ENCODE measurements at regions not wholly inside any gene's neighbourhood (a gene's known extent, or its start where the extent isn't known, plus 50 kb on each side); places are given as distances from the start of the nearest gene placed in this dataset.

GRCh38 chr5:7991125-7991821 lies 122.3 kb downstream of the MTRR start:
- TF ChIP-seq CTCF (optimal IDR thresholded peaks at IDR 0.05 in 1 of 3, IDR thresholded peaks at IDR 0.05 in 1 of 3, conservative IDR thresholded peaks at IDR 0.05 in 1 of 3; ENCODE audit: extremely low read depth in 1 of 3, insufficient read depth in 2 of 3, low read length in 3 of 3) (no peak), EZH2 (IDR thresholded peaks at IDR 0.05; ENCODE audit: low read length) (no peak)
- H3K27me3 ChIP-seq (ENCODE audit: control insufficient read depth, extremely low read depth, insufficient read depth, low read length), result no peaks in the 10 kb centered on the region
- H4K20me1 ChIP-seq (ENCODE audit: control insufficient read depth, extremely low read depth, insufficient read depth, low read length), result no peaks in the 10 kb centered on the region
- peaks cover 4% of the 10 kb centered on the region for H3K9me3 ChIP-seq (ENCODE audit: control insufficient read depth, low read depth, low read length)
- H2AFZ ChIP-seq (ENCODE audit: control insufficient read depth, low read length), result no peak overlapping the region
- DNase-seq (ENCODE audit: low read depth, low spot score) (no peak), FAIRE-seq (no peak)
- no peak overlapping the region for H3K4me2 ChIP-seq (ENCODE audit: control insufficient read depth, extremely low read depth, insufficient read depth, low read depth, low read length)
- H3K9ac ChIP-seq (ENCODE audit: control insufficient read depth, extremely low read depth, insufficient read depth, low read length), result no peak overlapping the region
- H3K4me1 ChIP-seq (ENCODE audit: control insufficient read depth, extremely low read depth, insufficient read depth, low read length), result no peaks in the 10 kb centered on the region
- H3K27ac ChIP-seq (ENCODE audit: control insufficient read depth, insufficient read depth, low read length), result no peak overlapping the region
- H3K79me2 ChIP-seq (ENCODE audit: control insufficient read depth, insufficient read depth, low read length), result no peaks in the 10 kb centered on the region
- no peaks in the 10 kb centered on the region for H3K36me3 ChIP-seq (ENCODE audit: control insufficient read depth in 2 of 2, extremely low read depth in 1 of 2, insufficient read depth in 2 of 2, low read length in 2 of 2)
- dilution Hi-C loops (cut with MboI; ENCODE audit: extremely low pct_ligation_motif_present, low sequenced_read_pairs), result no loop called here
- no peaks in the 10 kb centered on the region for H3K9me1 ChIP-seq (ENCODE audit: control insufficient read depth, extremely low read depth, insufficient read depth, low read length)
- H3K4me3 ChIP-seq (ENCODE audit: control insufficient read depth in 2 of 3, extremely low read depth in 1 of 3, insufficient read depth in 2 of 3, low read depth in 1 of 3, low read length in 3 of 3), result no peak overlapping the region

GRCh38 chr5:7995688-7996294 lies 126.8 kb downstream of the MTRR start:
- H3K4me1 ChIP-seq (ENCODE audit: control insufficient read depth, extremely low read depth, insufficient read depth, low read length), result no peaks in the 10 kb centered on the region
- H3K36me3 ChIP-seq (ENCODE audit: control insufficient read depth in 2 of 2, extremely low read depth in 1 of 2, insufficient read depth in 2 of 2, low read length in 2 of 2), result no peaks in the 10 kb centered on the region
- no peak for TF ChIP-seq CTCF (optimal IDR thresholded peaks at IDR 0.05 in 1 of 3, IDR thresholded peaks at IDR 0.05 in 1 of 3, conservative IDR thresholded peaks at IDR 0.05 in 1 of 3; ENCODE audit: extremely low read depth in 1 of 3, insufficient read depth in 2 of 3, low read length in 3 of 3)
- no peak for TF ChIP-seq EZH2 (IDR thresholded peaks at IDR 0.05; ENCODE audit: low read length)
- DNase-seq (ENCODE audit: low read depth, low spot score), result no peak
- no peak overlapping the region for H2AFZ ChIP-seq (ENCODE audit: control insufficient read depth, low read length)
- no peak overlapping the region for H3K9ac ChIP-seq (ENCODE audit: control insufficient read depth, extremely low read depth, insufficient read depth, low read length)
- no peaks in the 10 kb centered on the region for H3K9me1 ChIP-seq (ENCODE audit: control insufficient read depth, extremely low read depth, insufficient read depth, low read length)
- H3K27me3 ChIP-seq (ENCODE audit: control insufficient read depth, extremely low read depth, insufficient read depth, low read length), result no peaks in the 10 kb centered on the region
- H3K27ac ChIP-seq (ENCODE audit: control insufficient read depth, insufficient read depth, low read length), result no peak overlapping the region
- H3K4me2 ChIP-seq (ENCODE audit: control insufficient read depth, extremely low read depth, insufficient read depth, low read depth, low read length), result no peak overlapping the region
- no peaks in the 10 kb centered on the region for H3K79me2 ChIP-seq (ENCODE audit: control insufficient read depth, insufficient read depth, low read length)
- H3K9me3 ChIP-seq (ENCODE audit: control insufficient read depth, low read depth, low read length), result peaks cover 7% of the 10 kb centered on the region
- H4K20me1 ChIP-seq (ENCODE audit: control insufficient read depth, extremely low read depth, insufficient read depth, low read length), result no peaks in the 10 kb centered on the region
- no peak for FAIRE-seq
- dilution Hi-C loops (cut with MboI; ENCODE audit: extremely low pct_ligation_motif_present, low sequenced_read_pairs), result no loop called here
- no peak overlapping the region for H3K4me3 ChIP-seq (ENCODE audit: control insufficient read depth in 2 of 3, extremely low read depth in 1 of 3, insufficient read depth in 2 of 3, low read depth in 1 of 3, low read length in 3 of 3)

Measured in keratinocyte (primary cell).